HG03280 (cell line): ENCODE measurements at regions not wholly inside any gene's neighbourhood (a gene's known extent, or its start where the extent isn't known, plus 50 kb on each side); places are given as distances from the start of the nearest gene placed in this dataset.
"Not testable (repeated sequence)": the region's sequence is repeated elsewhere in the genome, so short reads cannot be mapped to it uniquely, and the experiment has no call there.

ENCODE experiments used
- ATAC-seq: cut with Tn5 transposase; IDR thresholded peaks from one replicate; pipeline ENCODE4 v1.9.1; 2021; ENCODE audit warnings: mild to moderate bottlenecking, moderate library complexity; ENCODE audit not compliant: unreplicated experiment

GRCh38 chr6:6860863-6861262 lies 246.9 kb upstream of the RREB1 start:
- ATAC-seq = no peak

DNA sequence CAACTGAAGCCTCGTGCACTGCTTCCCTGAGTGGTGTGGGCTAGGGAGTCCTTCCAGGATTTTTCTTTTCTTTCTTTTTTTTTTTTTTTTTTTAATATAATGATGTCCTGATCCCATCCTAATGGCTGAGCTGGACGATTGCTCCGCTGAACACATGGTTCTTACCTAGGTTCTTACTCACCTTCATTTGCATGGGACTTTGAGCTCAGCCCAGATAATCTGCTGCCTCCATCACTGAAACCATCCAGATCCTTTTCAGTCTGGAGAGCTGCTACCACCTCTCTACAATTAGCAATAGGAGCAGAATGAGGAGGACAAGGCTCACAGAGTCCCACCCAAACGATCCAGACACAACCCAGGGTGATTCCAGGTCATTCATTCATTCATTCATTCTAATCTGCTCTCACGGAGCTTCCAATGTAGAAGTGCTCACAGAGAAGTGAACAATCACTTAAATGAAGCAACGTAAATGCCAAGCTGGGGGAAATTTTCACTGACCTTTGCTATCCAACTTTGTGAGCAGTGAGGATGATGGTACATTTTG lies 246.3 kb upstream of the RREB1 start:
- ATAC-seq = no peak

DNA sequence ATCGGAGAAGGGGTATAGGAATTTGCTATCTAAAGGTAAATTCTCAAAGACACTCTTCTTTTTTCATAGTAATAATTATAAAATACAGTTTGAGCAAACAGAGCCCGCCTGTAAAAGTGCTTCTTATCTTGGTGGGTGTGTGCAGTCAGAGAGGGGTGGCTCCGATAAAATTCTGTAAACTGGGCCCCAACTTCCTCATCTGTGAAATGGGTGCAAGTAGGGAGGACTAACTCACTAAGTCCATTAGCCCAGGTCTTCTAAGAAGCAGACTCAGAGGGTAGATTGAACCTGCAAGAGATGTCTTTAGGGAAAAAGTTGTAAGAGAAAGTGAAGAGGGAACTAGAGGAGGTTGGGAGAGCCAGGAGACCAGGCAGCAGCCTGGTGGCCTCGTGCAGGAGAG lies 245.8 kb upstream of the RREB1 start:
- ATAC-seq = no peak

DNA sequence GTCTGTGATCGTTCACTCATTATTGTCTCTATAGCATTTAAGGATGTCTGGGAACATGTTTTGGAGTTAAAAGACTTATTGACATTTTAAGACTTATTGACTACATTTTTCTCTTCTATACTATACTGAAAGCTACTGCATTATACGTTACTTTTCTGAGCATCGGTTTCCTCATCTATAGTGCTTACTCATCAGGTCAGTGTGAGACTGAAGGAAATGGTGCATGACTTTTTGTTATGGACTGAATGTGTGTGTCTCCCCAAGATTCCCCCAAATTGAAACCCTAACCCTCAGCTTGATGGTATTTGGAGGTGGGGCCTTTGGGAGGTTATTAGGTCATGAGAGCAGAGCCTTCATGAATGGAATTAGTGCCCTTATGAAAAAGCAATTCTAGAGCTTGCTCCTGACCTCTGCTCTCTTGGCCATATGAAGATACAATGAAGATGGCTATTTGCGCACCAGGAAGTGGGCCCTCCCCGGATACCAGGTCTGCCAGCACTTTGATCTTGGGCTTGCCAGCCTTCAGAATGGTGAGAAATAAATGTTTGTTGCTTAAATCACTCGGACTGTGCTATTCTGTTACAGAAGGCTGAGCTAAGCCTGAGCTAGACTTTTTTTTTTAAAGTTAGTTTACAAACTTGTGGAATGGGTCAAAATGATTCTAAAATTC lies 243.7 kb upstream of the RREB1 start:
- no peak for ATAC-seq

DNA sequence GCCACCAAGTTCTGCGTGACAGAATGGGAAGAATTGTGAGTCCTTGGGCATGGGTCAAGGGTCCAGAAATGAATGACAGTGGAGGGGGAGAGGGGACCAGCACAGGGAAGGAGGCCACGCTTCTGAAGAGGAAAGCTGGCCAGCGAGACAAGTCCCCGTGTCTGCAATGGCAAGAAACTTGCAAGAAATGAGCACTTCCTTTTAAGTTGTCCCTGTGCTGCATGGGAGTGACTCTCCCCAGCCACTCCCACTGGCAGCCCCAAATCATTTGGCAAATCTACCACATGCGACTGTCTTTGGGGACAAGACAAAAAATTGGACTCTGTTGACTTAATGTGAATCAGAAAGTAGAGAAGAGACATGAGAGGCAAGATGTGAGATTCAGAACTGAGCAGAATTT lies 242.2 kb upstream of the RREB1 start:
- ATAC-seq = no peak

GRCh38 chr6:6866656-6867403 lies 240.9 kb upstream of the RREB1 start:
- ATAC-seq = no peak

- ATAC-seq = no peak
Observed at GRCh38 chr6:6867404-6867799, 240.4 kb upstream of the RREB1 start.

- no peak for ATAC-seq
Observed at GRCh38 chr6:6869094-6869493, 238.7 kb upstream of the RREB1 start.

- no peak for ATAC-seq
Observed at GRCh38 chr6:6870921-6871320, 236.8 kb upstream of the RREB1 start.

- ATAC-seq = no peak
Observed at GRCh38 chr6:6872459-6873344, 235.1 kb upstream of the RREB1 start.

DNA sequence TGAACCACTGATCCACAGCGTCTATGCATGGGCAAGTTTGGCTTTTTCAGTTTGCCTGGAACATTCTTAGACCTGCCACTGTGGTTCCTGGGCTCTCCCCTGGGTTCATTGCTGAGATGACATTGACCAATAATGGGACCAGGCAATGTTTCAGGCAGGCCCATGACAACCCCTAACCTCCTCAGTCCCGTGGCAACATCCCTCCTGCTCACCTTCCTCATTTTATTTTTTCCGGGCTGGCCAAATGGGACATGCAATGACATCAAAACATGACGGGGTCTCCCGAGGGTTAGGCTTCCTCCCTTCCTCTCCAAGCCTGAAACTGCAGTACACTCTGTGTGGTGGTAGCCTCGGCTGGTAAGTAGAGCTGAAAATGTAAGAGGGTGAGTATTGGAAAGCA lies 234.0 kb upstream of the RREB1 start:
- ATAC-seq = no peak

DNA sequence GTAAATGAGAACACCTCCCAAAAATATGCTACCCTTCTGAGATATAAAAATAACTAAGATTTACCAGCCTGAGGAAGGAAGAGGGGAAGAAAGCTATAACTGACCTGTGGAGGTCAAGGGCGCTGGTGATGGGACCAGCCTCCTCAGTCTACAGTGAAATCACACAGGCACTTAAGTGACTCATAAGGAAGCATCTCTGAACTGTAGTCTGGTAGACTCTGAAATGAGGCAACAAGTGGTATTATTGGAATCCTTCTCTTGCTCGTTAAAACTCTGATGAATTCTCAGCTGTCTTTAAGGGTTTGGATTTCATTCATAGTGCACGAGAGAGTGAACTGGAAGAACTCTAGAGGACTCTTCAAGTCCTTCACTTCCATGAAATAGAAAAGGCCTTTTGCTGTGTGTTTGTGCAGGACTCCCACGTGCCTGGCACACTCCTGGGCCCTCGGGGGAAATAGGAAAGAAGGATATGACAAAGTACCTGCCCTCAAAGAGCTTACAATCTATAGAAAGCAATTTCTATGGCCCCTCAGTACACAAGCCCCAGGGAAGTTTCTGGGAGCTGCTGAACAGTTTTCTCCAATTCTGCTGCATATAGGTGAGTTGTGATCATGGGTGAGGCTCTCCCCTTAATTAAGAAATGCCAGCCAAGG lies 231.8 kb upstream of the RREB1 start:
- ATAC-seq = no peak

DNA sequence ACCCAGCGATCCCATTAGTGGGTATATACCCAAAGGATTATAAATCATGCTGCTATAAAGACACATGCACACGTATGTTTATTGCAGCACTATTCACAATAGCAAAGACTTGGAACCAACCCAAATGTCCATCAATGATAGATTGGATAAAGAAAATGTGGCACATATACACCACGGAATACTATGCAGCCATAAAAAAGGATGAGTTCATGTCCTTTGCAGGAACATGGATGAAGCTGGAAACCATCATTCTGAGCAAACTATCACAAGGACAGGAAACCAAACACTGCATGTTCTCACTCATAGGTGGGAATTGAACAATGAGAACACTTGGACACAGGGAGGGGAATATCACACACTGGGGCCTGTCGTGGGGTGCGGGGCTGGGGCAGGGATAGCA lies 230.0 kb upstream of the RREB1 start:
- not testable (repeated sequence) for ATAC-seq

DNA sequence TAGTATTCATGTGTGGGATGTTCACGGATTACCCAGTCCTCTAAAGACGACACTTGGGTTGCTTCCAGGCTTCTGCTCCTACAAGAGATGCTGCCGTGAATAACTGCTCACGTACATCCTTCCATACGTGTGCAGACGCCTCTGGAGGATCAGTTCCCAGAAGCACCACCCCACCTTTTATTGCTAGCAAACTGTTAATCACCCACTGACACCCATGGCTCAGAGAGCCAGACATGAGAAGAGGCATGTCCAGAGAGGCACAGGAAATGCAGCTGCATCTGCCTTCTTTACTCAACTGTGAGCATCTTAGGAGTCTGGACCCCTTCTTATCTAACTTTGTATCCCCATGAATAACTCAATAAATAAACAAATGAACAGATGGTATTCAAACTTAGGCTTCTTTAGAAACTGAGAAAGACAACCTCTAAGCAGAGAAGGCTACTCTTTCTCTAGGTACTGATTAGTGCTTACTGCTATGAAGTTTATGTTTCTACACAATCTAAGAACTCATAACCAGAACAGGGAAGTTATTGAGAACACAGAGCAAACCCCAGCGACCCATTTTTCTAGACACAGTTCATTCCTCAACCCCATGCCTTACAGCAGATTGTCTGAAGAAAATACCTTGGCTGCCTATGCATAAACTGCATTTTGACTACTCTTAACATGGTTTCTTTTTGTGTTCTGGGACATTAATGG lies 228.7 kb upstream of the RREB1 start:
- peak; percentile 45 for ATAC-seq

DNA sequence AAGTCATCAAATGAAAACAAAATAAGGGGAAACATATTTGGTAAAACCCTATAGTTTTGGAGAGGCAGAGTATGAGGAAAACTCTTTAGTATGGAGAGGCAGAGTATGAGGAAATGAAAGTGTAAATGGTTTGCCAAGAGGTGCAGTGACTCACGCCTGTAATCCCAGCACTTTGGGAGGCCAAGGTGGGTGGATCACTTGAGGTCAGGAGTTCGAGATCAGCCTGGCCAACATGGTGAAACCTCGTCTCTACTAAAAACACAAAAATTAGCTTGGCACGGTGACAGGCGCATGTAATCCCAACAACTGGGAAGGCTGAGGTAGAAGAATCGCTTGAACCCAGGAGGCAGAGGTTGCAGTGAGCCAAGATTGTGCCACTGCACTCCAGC lies 228.2 kb upstream of the RREB1 start:
- ATAC-seq = peak; percentile 27

DNA sequence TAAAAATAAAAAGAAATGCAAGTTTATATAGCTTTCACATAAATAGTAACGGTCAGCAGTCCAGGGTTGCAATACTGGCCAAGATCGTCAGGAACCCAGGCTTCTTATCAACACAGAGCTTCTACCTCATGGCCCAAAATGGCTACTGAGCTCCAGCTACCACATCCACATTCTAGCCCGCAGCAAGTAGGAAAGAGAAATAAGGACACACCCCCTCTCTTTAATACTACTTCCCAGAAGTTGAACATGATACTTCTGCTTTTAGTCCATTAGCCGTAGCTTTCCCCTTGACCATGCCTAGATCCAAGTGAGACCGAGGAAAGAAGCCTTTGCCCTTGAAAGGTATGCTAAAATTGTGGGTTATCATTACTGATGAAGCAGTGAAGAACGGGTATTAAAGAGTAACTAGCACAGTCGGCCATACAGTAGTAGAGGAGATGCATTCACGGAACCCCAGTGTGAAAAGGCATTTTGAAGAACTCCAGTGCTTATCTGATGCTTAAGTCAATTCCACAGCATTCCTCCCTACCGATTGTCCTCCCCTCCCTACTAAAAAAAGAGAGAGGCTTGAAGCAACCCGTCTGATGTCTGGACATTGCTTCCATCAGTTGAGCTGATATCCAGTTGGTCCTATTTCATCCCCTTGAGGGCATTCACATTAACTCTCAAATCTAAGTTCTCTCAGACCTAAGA lies 226.9 kb upstream of the RREB1 start:
- no peak for ATAC-seq

GRCh38 chr6:6881438-6882225 lies 226.1 kb upstream of the RREB1 start:
- ATAC-seq = no peak

- no peak for ATAC-seq
Observed at GRCh38 chr6:6882592-6882991, 225.2 kb upstream of the RREB1 start.

DNA sequence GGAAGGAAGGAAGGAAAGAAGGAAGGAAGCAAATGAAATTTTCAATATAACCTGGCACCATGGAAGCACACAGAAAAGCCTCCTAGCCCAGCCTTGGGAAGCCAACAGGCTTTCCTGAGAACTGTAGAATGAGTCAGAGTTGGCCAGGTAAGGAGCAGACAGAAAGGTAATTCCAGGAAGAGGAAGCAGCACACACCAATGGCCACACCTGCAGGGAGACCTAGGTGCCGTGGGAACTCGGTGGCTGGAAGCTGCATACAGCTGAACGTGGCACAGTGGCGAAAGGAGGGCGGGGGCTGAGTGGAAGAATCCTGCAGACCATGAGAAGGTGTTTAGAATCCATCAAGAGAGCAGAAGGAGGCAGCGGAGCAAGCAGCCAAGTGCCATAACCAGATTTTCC lies 224.8 kb upstream of the RREB1 start:
- ATAC-seq = no peak
